ENCODE measurements at regions not wholly inside any gene's neighbourhood (a gene's known extent, or its start where the extent isn't known, plus 50 kb on each side); places are given as distances from the start of the nearest gene placed in this dataset.
A peak's percentile ranks its signal among the peaks of the same experiment; 100 is the strongest.

DNA sequence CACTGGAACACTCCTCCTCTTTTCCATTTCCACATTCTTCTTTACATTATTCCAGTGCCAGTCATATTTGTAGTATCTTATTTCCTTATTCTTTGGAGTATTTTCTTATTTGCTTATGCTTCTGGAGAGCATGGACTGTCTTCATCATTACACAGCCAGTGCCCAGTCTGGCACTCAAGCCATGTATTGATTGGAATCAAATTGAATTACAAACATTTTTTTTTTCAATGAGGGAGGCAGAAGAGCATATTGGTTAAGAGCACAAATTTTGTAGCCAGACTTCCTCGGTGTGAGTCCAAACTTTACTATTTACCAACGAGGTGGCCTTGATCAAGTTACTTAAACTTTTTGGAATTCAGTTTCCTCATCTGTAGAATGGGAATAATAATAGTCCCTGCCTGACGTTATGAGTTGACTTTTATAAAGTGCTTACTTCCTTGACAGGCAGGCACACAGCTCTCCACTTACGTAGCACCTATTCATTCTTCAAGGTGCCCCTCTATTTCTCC is 186.6 kb upstream of the BCL6 start:
- no peak for ATAC-seq

DNA sequence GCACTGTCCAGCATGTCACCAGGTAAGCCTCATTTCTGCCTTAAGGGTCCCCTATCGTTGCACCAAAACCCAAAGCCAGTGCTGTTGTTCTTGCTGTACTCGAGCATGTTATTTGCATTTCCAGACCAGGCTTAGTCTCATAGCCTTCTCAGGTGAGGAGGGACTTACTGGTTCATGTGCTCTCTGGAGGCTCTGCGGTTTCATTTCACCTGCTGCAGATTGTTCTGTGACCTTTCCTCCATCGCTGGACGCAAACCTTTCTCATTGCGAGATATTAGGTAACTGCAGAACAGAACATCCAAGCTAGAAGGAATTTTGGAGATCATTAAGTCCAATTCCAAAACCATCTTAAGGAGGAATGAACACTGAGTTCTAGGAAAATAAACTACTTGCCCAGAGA is 187.3 kb upstream of the BCL6 start:
- no peak for ATAC-seq

DNA sequence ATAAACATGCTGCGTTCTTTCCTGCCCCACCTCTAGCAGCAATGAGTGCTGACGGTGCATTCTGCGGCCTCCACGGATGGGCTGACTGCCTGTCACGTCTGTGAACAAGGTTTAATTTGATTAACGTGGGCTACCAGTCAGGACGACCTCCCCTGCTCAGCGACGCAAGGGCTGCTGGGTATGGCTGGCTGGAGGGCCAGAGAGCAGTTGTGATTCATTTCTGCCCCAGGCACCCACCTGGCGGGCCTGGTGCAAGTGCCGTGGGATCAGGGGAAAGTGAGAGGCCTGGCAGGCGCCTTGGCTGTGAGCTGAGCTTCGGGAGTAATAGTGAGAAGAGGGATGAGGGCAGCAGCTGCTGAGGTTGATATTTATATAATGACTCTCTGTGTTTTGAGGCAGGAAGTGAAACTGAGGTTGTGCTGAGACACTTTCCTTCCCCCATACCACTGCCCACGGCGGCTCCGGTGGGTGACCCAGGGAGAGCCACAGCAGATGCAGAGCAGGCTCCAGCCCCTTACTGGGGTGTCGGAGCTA is 190.4 kb upstream of the BCL6 start:
- peak; percentile 89 to 90 for ATAC-seq

DNA sequence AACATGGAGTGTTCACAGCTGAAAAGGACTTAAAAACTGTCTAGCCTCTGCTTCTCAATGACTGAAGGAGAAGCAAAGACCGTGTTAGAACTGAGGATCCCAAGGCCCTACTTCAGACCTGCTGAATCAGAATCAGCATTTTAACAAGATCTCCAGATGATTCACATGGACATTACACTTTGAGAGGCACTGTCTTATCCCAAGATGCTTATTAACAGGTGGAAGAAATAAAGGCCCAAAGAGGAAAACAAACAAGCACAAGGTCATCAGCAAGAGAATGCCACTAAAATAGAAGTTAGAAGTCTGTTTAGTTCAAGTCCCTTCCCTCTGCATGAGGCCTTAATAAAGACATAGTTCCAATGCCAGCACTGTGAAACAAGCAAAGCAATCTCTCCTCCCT is 191.4 kb upstream of the BCL6 start:
- ATAC-seq, result no peak

DNA sequence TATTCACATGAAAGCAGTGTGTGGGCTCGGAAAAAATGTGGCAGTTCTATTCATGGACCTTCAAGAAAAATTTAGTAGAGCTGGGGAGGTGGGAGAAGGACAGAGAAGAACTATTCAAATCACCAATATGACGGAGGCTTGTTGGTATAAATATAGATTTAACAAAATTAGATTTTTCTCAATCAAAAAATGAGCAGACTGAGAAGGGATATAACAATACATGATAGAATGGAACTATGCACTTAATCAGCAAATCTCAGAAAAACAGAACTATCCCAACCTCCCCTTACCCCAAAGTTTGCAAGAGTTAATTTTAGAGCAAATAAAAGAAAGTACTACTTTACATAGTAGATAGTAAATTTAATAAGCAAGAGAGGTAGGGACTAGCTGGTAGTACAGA is 194.6 kb upstream of the BCL6 start:
- ATAC-seq, result no peak

DNA sequence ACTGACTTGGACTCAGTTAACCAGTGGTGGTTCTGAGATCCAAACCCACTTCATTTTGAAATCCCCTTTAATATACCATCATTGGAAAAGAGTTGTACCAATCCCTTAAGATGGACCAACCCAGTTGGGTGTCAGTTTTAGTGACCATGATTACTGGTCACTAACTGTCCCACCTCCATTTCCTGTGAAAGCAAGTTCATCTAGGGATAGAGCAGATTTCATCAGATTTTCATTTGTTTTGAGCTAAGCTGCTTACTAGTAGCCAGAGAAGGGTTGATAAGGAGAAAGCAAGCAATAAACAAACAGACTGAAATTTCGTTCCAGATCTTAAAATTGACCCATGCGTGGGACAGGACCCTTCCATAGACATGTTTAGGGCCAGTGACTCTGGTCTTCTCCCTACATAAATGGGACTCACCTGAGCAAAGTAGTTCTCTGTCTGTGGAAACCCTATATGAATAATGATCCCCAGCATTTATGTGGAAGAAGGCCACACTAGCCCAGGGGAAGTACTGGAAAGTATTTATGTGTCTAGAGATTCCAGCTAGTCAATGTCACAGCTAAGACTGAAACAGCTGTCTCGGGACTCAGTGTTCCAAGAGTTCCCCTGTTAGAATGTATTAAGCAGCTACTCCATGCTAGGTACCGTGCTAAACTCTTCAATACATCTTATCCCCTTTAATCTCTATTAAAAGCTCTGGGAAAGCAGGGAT is 196.0 kb upstream of the BCL6 start:
- no peak for ATAC-seq

DNA sequence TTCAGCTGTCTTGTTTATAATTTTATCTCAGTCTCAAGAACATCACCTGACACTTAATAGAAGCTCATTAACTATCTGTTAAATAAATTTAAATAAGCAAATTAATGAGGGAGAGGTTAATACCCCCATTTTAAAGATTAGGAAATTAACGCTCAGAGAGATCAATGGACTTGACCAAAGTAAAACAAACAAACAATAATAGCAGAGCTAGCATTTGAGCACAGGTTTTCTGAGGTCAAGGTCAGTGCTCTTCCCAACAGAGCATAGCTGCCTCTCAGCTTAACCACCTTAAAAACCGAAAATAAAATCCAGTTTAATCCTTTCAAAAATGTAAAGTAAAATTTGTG is 196.6 kb upstream of the BCL6 start:
- ATAC-seq, result no peak

DNA sequence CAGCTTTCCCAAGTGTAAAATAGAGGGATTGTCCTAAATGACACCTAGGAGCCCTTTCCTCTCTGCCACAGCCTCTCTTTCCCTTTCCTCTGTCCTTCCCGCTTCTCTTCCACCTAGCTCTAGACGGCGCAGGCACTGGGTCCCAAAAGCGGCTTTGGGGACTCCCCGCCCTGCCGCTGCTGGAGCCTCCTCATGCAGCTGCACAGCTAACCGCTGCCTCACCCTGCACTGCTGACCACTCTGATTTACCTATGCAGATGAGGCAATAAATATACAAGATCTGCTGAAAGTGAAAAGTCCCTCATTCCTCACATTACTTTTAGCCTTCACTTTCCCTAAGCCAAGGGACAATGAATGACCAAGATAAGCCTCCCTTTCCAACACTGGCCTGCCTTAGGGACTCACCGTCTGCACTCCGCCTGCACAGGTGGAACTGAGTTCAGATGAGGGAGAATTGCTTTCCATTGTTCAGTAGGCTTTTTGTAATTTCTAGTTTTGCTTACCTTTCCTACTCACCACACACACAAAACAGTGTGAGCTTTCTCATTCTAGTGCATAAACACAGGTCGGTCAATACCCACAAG is 197.5 kb upstream of the BCL6 start:
- ATAC-seq, result no peak

DNA sequence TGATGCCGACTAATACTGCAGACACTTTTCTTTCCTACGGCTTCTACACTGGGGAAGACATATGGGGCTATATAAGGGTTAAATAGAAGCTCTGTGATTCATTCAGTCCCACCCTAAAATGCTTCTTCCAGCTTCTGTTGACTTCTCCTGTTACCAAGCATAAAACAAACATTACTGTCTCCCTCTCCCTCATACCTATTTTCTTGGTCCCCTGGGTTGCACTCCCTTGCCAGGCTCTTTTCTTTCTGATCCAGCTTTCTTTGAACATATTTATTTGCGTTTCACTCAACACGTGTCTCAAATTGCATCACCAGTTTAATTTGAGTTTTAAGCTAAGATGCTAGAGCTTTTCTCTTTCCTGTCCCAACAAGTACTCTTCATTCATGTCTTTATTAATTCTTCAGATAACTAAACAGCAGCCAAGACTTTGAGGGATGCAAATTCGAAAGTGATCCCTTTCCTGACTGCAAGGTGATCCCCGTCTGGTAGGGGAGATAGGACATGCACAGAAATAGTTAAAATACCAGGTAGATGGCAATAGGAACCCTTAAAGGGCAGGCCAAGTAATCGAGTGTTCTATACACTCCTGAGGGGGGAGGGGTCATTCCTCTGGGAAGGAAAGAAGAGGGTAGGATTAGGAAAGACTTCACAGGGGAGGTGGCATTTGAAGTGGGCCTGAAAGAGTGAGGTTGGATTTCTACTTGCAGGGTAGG is 198.6 kb upstream of the BCL6 start:
- no peak for ATAC-seq

DNA sequence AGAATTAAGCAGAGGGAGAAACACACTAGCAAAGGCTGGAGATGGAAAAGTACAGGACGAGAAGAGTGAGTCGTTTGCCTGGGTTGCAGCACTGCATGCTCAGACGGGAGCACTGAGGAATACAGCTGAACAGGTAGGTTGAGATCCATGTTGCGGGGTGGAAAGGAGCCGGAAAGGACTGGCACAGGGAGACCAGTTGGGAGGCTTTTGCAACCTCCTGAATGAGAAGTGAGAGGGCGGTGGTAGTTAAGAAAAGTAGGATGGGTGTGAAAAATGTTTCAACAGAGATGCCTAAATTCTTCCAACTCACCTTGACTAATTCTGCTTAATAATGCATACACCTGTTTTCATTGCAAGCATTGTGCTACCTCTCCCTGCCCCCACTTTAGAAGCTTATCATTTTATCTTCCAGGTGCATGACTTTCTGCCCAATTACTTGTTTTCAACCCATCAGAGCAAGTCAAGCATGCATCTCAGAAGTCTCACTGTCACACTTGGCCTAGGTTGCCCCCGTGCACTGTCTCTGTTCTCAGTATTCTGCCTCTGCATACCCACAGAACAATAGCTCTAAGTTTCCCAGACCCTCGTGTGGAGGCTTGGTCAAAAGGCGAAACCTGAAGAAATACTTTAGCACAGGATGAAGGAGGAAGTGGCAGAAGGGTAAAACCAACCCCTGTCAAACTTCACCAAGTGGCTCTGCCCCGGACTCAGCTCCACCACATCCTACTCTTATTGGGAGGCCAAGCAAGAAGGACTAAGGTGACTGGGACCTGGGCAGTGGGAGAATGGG is 199.3 kb upstream of the BCL6 start:
- peak; percentile 30 to 35 for ATAC-seq

DNA sequence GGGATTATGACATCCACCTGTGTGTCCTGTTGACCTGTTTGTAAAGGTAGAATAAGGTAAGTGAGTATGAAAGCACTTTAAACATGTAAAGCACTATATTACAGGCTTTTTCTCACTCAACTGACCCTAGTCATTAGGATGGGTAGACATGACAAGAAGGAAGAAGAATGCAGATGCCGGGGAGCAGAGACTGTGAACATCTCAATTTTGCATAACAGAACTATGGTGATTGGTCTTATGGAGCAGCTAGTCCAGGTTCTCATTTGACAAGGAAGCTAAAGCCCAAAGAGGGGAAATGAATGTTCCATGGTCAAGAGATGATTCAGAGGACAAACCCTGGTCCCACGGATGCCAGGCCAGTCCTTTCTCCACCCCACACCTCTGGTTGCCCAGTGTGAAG is 200.1 kb upstream of the BCL6 start:
- ATAC-seq, result no peak

DNA sequence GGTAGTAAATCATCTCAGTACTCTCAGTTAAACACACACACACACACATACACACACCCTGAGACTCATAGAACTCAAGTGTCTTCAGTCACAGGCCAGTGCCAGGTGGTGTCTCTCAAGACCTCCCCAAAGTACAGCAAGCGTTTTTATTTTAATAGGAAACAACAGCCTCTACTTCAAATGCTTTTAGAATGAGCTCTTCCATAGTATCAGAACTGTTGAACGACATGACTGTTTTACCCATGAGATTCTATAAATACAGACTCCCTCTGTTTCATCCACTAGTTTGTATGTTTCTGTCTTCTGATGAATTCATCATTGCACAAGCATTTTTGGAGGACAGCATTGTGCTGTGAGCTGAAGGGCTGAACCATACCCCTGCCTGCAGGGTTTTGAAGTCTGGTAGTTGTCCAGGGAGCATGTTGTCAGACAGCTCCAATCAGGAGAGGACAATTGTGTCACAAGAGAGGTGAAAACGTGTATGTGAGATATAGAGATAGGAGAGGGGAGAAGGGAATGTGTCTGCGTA is 201.0 kb upstream of the BCL6 start:
- no peak for ATAC-seq

DNA sequence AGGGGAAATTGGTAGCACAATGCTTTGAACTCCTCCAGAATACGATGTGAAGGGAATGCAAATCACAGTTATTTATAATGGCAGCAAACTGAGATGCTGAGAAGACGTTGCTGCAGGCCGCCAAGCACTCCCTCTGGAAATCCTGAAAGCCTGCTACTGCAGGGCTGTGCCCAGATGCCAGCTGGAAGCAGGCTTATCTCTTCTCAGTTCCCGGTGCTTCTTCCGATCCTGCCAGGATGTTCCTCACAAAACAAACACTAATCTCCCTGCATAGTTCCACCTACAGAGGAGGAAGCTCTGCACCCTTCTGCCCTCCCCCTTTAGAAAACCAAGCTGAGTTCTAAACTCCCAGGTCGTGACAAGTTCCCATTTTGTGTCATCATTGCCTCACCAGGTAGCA is 201.7 kb upstream of the BCL6 start:
- ATAC-seq, result no peak

DNA sequence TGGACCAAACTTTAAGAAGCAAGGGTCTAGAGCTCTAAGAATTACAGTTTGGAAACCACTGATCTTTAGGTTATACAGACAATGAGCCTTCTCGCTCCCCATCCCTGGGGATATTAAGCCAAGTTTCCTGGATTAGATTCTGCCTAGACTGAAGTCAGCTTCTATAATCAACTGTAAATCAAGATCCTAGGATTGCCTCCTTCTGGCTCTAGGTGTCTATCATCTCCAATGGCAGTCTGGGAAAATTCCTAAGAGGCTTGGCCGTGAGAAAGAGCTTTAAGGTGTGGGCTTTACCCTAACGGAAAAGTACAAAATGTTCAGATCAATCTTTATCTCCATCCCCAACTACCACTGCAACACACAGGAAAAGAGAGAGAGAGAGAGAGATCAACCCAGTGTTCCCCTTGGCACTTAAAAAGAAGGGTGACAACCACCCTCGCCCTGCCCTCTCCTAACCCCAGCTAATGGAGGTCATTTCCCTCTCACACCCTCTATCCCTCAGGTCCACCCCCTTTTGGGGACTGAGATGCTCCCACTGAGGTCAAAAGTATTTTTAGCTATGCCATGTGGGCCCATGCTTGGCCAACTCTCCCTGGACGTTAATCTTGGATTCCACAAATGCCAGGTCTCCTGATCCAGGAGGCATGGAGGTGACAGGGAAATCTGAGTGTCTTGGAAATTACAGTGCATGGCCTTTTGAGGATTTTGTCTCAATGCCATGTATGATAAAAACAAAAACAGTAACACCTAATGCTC is 202.8 kb upstream of the BCL6 start:
- ATAC-seq, result no peak

DNA sequence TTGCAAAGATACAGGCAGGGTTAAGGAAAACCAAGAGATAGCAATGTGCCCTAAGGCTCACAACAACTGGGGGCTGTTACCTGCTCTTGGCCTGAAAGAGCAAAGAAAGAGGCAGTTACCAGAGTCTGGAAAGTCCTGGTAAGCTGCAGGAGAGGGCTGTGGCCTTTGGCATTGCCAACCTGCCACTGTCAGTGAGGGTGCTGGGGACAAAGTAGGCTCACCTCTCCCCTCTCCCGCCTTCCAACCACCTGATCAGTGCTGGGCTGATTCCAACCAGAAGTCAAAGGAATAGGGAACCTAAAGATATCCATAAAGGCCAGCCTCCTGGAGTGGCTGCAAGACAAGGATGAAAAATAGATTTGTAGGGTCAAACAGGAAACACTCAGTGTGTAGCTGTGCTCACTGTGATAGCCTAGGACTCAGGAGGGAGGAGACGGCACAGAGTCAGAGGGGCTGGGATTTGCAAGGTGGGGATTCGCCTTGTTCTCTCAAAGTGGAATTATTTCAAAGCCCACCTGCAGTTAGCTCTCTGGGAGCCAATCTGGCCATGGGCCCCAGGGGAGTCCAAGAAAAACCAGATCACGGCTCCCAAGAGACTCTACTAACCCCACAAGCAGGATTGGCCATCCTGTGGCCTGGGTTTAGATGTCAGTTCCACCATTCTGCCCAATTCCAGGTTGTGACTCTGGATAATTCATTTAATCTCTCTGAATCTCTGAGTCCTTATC is 204.0 kb upstream of the BCL6 start:
- ATAC-seq, result no peak

DNA sequence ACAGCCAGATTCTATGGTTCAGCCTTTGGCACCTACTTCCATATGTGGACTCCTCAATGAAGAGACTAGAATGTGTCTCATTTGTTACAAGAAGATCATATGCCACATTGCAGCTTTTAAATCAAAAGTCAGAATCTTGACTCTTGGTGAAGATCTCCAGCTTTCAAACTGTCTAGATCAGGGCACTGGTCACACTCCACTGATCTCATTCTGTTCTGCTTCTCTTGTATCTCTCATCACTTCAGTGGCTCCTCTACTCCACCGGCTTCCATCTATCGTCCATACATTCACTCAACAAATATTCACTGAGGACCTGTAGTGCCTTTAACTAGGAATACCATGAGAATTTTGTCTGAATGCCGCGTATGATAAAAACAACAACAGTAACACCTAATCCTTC is 203.3 kb upstream of the LPP start:
- ATAC-seq, result no peak

DNA sequence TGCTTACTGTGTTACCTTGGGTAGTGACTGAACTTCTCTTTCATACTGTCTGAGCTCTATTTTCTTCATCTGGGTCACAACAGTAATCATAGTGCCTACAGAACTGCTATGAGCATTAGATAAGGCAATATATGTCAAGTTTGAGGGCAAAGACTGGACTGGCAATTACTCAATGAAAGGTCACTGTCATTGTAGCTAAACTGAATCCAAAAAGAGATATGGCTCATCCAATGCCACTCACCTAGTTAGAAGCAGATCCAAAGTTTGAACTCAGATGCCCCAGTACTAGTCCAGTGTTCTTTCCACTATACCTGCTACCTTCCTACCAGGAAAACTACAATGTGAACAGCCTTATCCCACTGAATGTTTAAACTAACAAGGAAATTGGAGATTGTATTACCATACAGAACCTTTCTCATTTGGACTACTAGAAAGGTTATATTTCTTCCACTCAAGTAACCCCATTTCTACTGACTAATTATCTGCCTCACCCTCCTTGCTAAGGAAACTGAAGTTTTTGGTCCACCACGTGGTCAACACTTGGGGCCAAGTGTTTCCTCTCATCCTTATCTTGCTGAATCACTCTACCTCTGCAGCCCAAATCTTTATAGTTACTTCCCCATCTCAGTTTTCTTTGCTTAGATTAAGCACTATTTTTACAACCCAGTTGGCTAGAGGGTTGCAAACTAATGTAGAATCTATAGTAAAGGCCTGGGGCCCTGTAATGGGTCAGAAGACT is 202.3 kb upstream of the LPP start:
- peak in 1 of 2 donors; percentile 41 for ATAC-seq

DNA sequence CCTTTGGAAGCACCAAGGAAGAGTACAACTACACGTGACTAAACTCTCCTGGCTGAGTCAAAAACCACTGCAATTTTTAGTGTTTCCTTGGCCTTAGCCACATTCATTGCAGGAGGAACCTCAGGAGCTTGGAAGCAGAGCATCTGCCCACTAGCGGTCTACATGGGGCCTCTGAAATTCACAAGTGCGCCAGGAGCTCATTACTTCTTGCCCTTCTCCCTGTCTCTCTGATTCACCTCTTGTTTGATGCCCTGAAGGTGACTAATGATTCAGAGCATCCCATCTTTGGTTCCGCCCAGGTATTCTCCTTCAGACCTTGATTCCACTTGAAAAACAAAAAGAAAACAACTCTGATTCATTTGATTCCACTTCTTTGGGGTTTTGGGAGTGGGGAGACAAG is 201.1 kb upstream of the LPP start:
- no peak for ATAC-seq

DNA sequence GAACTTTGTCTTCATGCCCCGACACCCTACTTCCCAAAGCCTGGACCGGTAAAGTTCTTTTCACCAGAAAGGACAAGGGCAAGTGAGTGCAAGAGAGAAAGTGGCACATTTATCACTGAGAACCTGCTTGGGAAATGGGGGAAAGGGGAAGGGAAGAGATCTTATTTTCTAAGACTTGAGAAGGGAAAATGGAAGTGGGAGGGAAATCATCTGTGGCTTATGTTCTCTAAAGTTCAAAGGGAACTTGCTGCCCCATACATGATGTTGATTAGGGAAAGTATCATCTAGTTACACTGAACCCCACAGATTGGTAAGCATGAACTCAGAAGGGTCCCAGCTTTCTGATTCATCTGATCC is 199.5 kb upstream of the LPP start:
- ATAC-seq, result no peak

DNA sequence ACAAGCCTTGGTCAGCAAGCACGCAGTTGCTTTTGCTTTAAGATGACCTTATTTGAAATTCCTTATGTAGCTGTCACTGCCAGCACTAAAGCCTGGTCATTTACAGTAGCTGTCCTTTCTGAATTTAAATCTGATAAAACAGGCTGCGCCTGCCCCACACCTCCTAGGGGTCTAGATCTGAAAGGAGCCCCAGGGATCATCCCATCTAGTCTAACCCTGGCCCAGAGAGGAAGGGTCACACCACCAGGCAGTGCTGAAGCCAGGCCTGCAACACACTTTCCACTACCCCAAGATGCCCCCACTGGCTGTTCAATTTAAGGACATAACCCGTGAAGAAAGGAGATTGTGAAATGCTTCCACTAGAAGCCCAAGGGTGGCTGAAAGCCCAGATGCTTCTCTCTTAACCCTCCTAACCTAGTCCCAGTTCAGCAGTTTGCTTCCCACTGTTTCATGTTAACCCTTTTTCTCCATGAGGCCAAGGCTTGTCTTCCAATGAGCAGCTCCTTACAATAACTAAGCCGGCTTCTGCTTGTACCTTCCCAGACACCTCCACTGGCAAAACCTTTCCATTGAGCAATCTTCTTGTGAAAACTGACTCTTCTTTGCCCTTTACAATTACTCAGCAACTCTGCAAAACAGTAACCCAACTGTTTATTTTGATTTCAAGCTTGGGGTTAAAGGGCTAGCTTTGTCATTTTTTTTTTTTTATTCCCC is 198.9 kb upstream of the LPP start:
- ATAC-seq, result no peak

Measured in activated CD4-positive, CD25-positive, alpha-beta regulatory T cell treated with anti-CD3 and anti-CD28 coated beads, Interleukin-2, amount 50 U/mL, for 24 hours (primary cell).